HG02763 (cell line): ENCODE measurements at regions not wholly inside any gene's neighbourhood (a gene's known extent, or its start where the extent isn't known, plus 50 kb on each side); places are given as distances from the start of the nearest gene placed in this dataset.

Experiments
- ATAC-seq: cut with Tn5 transposase; IDR thresholded peaks from one replicate; pipeline ENCODE4 v1.9.1; 2021; ENCODE audit warnings: mild to moderate bottlenecking, moderate library complexity; ENCODE audit not compliant: unreplicated experiment

- ATAC-seq: no peak
Measured at GRCh38 chr1:164228928-164229327, 330.1 kb upstream of the PBX1 start.

GRCh38 chr1:164233149-164233548, 325.8 kb upstream of the PBX1 start:
- ATAC-seq: no peak

GRCh38 chr1:164240081-164240480, 318.9 kb upstream of the PBX1 start:
- no peak for ATAC-seq

DNA sequence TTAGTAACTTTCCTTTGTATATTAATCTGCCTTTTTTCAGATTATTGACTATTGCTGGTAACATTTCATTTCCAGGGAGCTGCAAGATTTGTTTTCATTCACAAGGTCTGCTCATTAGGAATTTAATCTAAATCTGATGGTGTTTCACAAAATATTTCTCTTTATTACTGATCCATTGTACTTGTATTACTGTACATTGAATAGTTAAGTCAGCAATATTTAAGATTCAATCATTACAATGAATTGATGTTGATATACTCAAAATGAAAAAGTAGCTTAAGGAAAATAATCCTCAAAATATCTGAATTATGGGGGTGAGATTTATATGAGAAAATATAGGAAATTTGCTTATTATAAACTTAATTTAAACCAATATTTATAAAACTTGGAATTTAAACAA, 308.6 kb upstream of the PBX1 start:
- no peak for ATAC-seq

- ATAC-seq: no peak
Measured at GRCh38 chr1:164256456-164256855, 302.5 kb upstream of the PBX1 start.

- ATAC-seq: no peak
Measured at GRCh38 chr1:164261691-164262240, 297.2 kb upstream of the PBX1 start.

- ATAC-seq: no peak
Measured at GRCh38 chr1:164263540-164263939, 295.4 kb upstream of the PBX1 start.

- ATAC-seq: no peak
Measured at GRCh38 chr1:164265232-164265631, 293.8 kb upstream of the PBX1 start.

DNA sequence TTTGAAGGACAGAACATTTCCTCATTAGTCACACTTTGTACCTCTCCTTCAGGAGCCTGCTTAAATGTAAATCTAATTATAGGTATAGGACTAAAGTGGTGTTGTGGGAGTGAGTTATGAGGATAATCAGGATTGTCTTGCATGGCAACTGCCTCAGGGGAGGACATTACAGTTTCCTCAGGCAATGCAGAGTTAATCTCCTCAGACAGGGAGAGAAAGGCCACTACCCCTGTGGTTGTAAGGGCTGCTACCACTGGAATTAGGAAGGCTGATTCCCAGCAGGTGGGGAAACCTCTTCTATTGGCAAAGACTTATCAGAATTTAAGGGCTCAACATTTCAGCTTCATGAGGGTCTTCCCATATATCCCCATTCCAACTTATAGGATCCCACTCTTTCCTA, 286.8 kb upstream of the PBX1 start:
- no peak for ATAC-seq

- no peak for ATAC-seq
Measured at GRCh38 chr1:164296172-164296571, 262.8 kb upstream of the PBX1 start.

GRCh38 chr1:164308101-164308500, 250.9 kb upstream of the PBX1 start:
- ATAC-seq: no peak

DNA sequence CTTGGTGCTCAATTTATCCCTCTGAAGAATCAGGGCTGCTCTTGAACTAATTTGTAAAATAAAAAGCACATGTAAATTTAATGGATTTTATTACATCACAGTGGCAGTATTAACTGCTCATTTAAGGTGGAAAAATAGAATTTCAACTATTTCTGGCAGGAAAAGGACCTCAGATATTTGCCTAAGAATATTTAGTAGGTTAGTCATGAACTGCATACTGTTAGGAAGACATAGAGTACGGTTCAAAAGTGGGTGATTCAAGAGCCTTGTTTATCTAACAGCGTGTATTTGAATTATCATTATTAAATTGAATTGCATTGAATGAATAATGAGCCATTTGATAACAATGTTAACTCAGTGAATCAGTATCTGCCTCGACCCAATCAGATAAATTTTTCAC, 248.8 kb upstream of the PBX1 start:
- no peak for ATAC-seq

GRCh38 chr1:164311377-164311776, 247.6 kb upstream of the PBX1 start:
- no peak for ATAC-seq

GRCh38 chr1:164320790-164321731, 237.9 kb upstream of the PBX1 start:
- no peak for ATAC-seq

- ATAC-seq: no peak
Measured at GRCh38 chr1:164325786-164326185, 233.2 kb upstream of the PBX1 start.

GRCh38 chr1:164333387-164333786, 225.6 kb upstream of the PBX1 start:
- no peak for ATAC-seq

- ATAC-seq: no peak
Measured at GRCh38 chr1:164337394-164337793, 221.6 kb upstream of the PBX1 start.

- ATAC-seq: no peak
Measured at GRCh38 chr1:164337885-164338284, 221.1 kb upstream of the PBX1 start.

GRCh38 chr1:164343189-164343588, 215.8 kb upstream of the PBX1 start:
- no peak for ATAC-seq

DNA sequence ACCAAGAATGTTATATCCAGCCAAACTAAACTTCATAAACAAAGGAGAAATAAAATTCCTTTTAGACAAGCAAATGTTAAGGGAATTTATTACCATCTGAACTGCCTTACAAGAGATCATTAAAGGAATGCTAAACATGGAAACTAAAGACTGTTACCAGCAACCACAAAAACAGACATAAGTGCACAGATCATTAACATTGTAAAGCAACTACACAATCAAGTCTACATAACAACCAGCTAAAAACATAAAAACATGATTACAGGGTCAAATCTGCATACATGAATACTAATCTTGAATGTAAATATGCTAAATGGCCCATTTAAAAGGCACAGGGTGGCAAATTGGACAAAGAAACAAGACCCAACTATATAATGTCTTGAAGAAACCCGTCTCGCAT, 211.0 kb upstream of the PBX1 start:
- no peak for ATAC-seq

- ATAC-seq: no peak
Measured at GRCh38 chr1:164356511-164356910, 202.5 kb upstream of the PBX1 start.

- ATAC-seq: no peak
Measured at GRCh38 chr1:164360265-164360664, 198.7 kb upstream of the PBX1 start.
